BJ (cell line): ENCODE measurements at regions not wholly inside any gene's neighbourhood (a gene's known extent, or its start where the extent isn't known, plus 50 kb on each side); places are given as distances from the start of the nearest gene placed in this dataset.
"Not testable (repeated sequence)": the region's sequence is repeated elsewhere in the genome, so short reads cannot be mapped to it uniquely, and the experiment has no call there.

Experiments
- CTCF ChIA-PET: fragments of 350-600 bp; formaldehyde crosslinking; extraction: SDS; loops from one replicate; lab custom pipeline; 2021; ENCODE audit warnings: antibody characterized with exemption, inconsistent platforms; lab: Yijun Ruan, JAX
- POLR2A ChIA-PET: fragments of 300-600 bp; sonication (Branson Sonifier 250); formaldehyde crosslinking; extraction: SDS; loops from one replicate; lab custom pipeline; 2021; ENCODE audit warnings: antibody characterized with exemption; lab: Charles Lee
- DNase-seq: peaks from one replicate; pipeline ENCODE4 v3.0.0-alpha.2; 2011; ENCODE audit warnings: low read depth
- H3K27me3 ChIP-seq: 2 replicates; pipeline ENCODE4 v1.6.0; 2011; ENCODE audit warnings: low read length; ENCODE audit not compliant: control insufficient read depth, insufficient read depth
- H3K36me3 ChIP-seq: 2 replicates; pipeline ENCODE4 v1.5.1; 2011; ENCODE audit warnings: low read length; ENCODE audit not compliant: control insufficient read depth, insufficient read depth
- H3K4me3 ChIP-seq: 2 replicates; pipeline ENCODE4 v1.5.1; 2011; ENCODE audit warnings: low read depth, mild to moderate bottlenecking, control low read depth, low read length
- CTCF ChIP-seq: IDR thresholded peaks from 2 replicates; pipeline ENCODE4 v1.5.1; 2011; ENCODE audit warnings: low read depth, mild to moderate bottlenecking, control low read depth, inconsistent platforms, low read length, moderate library complexity; ENCODE audit not compliant: insufficient read depth

DNA sequence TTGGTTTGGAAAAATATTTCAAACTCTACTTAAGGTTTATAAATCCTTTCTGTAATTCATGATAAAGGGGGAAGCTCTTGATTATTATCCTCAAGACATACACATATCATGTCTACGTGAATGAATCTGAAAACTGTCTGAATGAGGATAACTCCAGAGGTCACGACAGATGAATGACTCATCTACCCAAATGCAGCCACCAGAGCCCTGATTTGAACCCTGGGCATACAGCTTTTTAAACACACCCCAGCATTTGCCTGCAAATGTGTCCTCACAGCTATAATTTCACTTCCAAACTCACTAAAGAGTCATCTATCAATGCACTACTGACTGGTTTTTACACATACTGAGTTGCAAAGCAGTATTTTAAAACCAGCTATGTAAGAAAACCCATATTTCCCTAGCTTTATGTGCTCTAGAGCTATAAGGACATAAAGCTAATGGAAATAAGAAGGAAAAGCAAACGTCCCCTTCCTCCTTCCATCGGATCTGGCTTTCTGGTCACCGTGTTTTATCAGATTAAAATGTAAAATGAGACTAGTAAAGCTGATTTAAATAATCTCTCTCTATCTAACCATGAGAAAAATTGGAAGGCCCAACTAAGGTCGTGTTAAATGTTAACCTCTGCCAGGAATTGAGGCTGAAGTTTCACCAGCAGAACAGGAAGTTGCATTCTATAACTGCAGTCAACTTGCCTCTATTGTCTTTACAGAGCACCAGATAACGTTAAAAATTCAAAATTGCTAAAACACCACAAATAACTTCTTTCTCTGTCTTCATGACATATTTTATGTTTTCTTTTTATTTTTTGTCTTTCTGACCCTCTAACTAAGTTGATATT, 63.1 kb upstream of the SPP1 start:
- ChIA-PET POLR2A (no interaction called here), CTCF (interaction anchor here (1.6 kb wide), 1 partner anchor 11 kb away, joined by 4 read pairs; no protein-coding TSS in a partner anchor)
- Histone ChIP-seq H3K4me3 (no peak overlapping the region), H3K27me3 (peaks cover 12% of the 10 kb centered on the region), H3K36me3 (no peaks in the 10 kb centered on the region)
- no peak for TF ChIP-seq CTCF
- DNase-seq: no peak

GRCh38 chr4:87913896-87914295, 61.6 kb upstream of the SPP1 start:
- peaks cover 12% of the 10 kb centered on the region for H3K27me3 ChIP-seq
- H3K4me3 ChIP-seq: no peak overlapping the region
- ChIA-PET CTCF (interaction anchor here (0.8 kb wide), 1 partner anchor 10 kb away, joined by 3 read pairs; no protein-coding TSS in a partner anchor), POLR2A (no interaction called here)
- TF ChIP-seq CTCF: no peak
- DNase-seq: no peak
- H3K36me3 ChIP-seq: no peaks in the 10 kb centered on the region

DNA sequence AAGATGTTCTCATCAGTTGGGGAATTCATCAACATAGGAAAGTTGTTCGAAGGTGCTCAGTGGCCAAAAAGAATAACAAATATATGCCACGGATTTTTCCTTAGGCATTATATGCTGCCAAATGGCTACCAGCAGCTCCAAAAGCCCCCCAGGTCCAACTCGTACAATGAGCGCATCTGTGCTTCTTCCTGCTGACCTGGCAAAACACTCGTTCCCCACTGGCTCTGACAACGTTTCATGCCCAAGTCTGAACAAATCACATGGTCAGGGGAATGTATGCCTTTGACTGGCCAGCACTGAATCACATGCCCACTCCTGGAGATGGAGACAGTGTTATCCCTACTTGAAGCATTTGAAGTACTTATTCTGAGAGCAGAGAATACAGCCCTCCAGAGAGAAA, 59.9 kb upstream of the SPP1 start:
- Histone ChIP-seq H3K4me3 (no peak overlapping the region), H3K36me3 (no peaks in the 10 kb centered on the region), H3K27me3 (peaks cover 11% of the 10 kb centered on the region)
- no peak for TF ChIP-seq CTCF
- ChIA-PET POLR2A (no interaction called here), CTCF (no interaction called here)
- no peak for DNase-seq

DNA sequence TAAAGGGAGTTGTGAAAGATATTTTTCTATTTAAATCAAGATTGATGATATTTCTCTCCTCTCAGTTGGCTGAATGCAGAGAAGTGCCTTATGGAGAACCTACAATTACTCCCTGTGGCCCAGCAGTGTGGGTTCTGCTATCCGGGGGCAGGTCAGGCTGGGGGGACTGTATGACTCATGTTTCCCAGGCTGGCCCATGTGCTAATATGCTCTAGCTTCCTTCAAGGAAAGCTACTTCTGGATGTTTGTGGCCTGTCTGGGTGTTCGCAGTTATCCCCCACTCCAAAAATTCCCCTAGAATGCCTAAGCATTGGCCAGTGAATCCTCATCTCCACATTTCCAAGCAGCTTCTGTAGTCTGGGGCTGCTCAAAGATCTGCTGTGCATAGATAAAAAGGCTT, 58.9 kb upstream of the SPP1 start:
- DNase-seq: no peak
- ChIA-PET POLR2A (no interaction called here), CTCF (interaction anchor here (1.5 kb wide), 1 partner anchor 14 kb away, joined by 3 read pairs; no protein-coding TSS in a partner anchor)

DNA sequence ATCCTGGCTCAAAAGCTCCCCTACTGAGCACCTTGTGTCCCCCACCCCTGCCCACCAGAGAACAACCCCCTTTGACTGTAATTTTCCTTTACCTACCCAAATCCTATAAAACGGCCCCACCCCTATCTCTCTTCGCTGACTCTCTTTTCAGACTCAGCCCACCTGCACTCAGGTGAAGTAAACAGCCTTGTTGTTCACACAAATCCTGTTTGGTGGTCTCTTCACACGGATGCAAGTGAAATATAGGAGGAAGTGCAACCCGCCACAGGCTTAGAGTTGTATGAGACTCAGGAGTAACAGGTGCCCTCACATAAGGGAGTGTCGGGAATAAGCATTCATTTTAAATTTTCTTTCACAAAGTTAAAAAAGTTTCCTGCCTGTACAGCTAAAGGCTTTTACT, 57.6 kb upstream of the SPP1 start:
- POLR2A ChIA-PET, H3K4me3 ChIP-seq, H3K27me3 ChIP-seq, H3K36me3 ChIP-seq, DNase-seq: not testable (repeated sequence)
- CTCF ChIA-PET: interaction anchor here (1.5 kb wide), 1 partner anchor 13 kb away, joined by 3 read pairs; no protein-coding TSS in a partner anchor

More for the DNA sequence above, 58.9 kb upstream of the SPP1 start:
- Histone ChIP-seq H3K27me3 (peaks cover 8% of the 10 kb centered on the region), H3K4me3 (no peak overlapping the region), H3K36me3 (no peaks in the 10 kb centered on the region)
- no peak for TF ChIP-seq CTCF
